ENCODE measurements at regions not wholly inside any gene's neighbourhood (a gene's known extent, or its start where the extent isn't known, plus 50 kb on each side); places are given as distances from the start of the nearest gene placed in this dataset.

- Mint-ChIP-seq H3K36me3 (ENCODE audit: low read depth) (no peaks in the 10 kb centered on the region), H3K9me3 (ENCODE audit: insufficient read depth) (no peaks in the 10 kb centered on the region), H3K27ac (no peak overlapping the region), H3K4me1 (ENCODE audit: low read depth) (peaks cover 2% of the 10 kb centered on the region), H3K27me3 (ENCODE audit: low read depth) (peaks cover 4% of the 10 kb centered on the region), H3K4me3 (no peak overlapping the region)
- ChIA-PET POLR2A (no interaction called here), CTCF (no interaction called here)
- no peak for ATAC-seq
- DNase-seq = no peak
These were observed 903.8 kb downstream of the BCL11B start for GRCh38 chr14:98368221-98368620.

- DNase-seq (no peak), ATAC-seq (no peak)
- peaks cover 2% of the 10 kb centered on the region for H3K4me1 Mint-ChIP-seq (ENCODE audit: low read depth)
- no peaks in the 10 kb centered on the region for H3K9me3 Mint-ChIP-seq (ENCODE audit: insufficient read depth)
- ChIA-PET CTCF (no interaction called here), POLR2A (no interaction called here)
- peaks cover 4% of the 10 kb centered on the region for H3K27me3 Mint-ChIP-seq (ENCODE audit: low read depth)
- H3K4me3 Mint-ChIP-seq = no peak overlapping the region
- no peak overlapping the region for H3K27ac Mint-ChIP-seq
- no peaks in the 10 kb centered on the region for H3K36me3 Mint-ChIP-seq (ENCODE audit: low read depth)
These were observed 903.1 kb downstream of the BCL11B start for GRCh38 chr14:98368916-98369315.

DNA sequence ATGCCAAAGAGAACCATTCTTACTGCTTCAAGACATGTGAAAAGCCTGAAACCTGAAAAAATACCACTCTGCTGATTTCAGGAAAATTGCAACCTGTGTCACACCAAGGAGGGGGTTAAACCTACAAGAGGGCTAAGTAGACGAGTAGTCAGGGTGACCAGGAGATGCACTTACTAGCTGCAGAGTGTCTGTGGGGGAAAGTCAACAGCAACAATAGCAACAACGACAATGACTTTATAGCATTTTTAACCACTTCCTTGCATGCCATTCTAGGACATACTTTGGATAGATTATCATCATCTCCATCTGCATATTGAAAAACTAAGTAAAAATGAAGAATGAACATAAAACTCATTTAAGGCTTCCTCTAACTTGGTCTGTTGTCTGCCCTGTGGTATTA lies 902.7 kb downstream of the BCL11B start:
- CTCF ChIA-PET = no interaction called here
- DNase-seq = no peak
- Mint-ChIP-seq H3K4me1 (ENCODE audit: low read depth) (peaks cover 2% of the 10 kb centered on the region), H3K9me3 (ENCODE audit: insufficient read depth) (no peaks in the 10 kb centered on the region), H3K27ac (no peak overlapping the region), H3K27me3 (ENCODE audit: low read depth) (peaks cover 4% of the 10 kb centered on the region), H3K4me3 (no peak overlapping the region), H3K36me3 (ENCODE audit: low read depth) (no peaks in the 10 kb centered on the region)
- POLR2A ChIA-PET = no interaction called here
- no peak for ATAC-seq

DNA sequence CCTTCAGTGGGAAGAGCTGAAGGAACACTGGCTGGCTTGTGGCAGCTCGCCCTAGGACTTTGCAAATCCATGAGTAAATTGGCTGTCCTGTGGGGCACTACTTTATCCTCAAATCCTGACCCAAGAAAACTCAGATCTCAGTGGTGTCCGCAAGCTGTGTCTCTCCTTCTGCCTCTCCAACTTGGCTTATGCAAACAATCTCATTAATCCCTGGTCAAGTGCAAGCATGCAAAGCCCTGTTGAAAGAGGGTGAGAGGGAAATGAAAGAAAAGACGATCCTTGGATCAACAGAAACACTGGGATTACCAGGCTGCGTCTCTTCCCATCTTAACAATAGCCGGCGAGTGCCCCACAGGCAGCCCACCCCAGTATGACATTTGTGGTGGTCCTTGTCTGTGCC lies 901.6 kb downstream of the BCL11B start:
- Mint-ChIP-seq H3K36me3 (ENCODE audit: low read depth) (no peaks in the 10 kb centered on the region), H3K27ac (no peak overlapping the region), H3K9me3 (ENCODE audit: insufficient read depth) (no peaks in the 10 kb centered on the region), H3K27me3 (ENCODE audit: low read depth) (peaks cover 4% of the 10 kb centered on the region), H3K4me1 (ENCODE audit: low read depth) (peaks cover 2% of the 10 kb centered on the region), H3K4me3 (no peak overlapping the region)
- ATAC-seq (no peak), DNase-seq (no peak)
- ChIA-PET POLR2A (no interaction called here), CTCF (no interaction called here)

DNA sequence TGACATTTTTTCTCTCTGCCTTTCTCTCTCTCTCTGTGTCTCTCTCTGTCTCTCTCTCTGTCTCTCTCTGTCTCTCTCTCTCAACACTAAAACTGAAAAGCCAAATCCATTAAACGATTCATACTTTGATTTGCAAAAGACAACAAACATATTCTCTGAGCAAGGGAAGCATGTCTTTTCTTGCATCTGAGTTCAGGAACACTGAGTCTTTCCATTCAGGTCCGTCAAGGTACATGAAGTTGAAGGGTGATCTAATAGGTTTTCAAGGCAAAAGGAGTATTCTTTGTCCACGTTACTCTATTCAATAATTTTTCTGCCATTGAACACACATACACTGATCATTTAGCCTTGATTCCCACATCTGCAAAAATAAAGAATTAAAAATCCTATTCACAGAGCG lies 900.9 kb downstream of the BCL11B start:
- DNase-seq = no peak
- Mint-ChIP-seq H3K36me3 (ENCODE audit: low read depth) (no peaks in the 10 kb centered on the region), H3K4me1 (ENCODE audit: low read depth) (peaks cover 2% of the 10 kb centered on the region), H3K4me3 (no peak overlapping the region), H3K9me3 (ENCODE audit: insufficient read depth) (no peaks in the 10 kb centered on the region), H3K27ac (no peak overlapping the region), H3K27me3 (ENCODE audit: low read depth) (peaks cover 4% of the 10 kb centered on the region)
- POLR2A ChIA-PET = no interaction called here
- CTCF ChIA-PET = interaction anchor here (1.2 kb wide), 1 partner anchor 233 kb away, joined by 3 read pairs; no protein-coding TSS in a partner anchor
- ATAC-seq = no peak

DNA sequence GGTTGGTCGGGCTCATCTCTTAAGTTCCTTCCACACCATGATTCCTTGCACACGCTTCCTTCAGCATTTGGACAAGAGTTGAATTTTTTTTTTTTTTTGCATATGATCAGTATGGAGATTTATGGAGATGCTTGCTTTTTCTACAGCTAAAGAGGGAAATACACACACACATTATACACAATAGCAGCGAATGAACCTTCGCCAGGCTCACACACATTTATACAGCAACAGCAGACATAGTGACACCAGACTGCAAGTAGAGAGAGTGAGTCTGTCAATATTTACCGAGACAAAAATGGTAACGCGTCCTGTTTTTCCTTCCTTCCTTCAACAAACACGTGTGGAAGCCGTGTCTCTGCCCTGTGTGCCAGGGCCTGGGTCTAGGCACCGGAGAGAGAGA lies 897.9 kb downstream of the BCL11B start:
- no peak overlapping the region for H3K27ac Mint-ChIP-seq
- ChIA-PET CTCF (interaction anchor here (0.7 kb wide), 1 partner anchor 50 kb away, joined by 3 read pairs; no protein-coding TSS in a partner anchor), POLR2A (no interaction called here)
- ATAC-seq = no peak
- no peaks in the 10 kb centered on the region for H3K4me1 Mint-ChIP-seq (ENCODE audit: low read depth)
- no peak overlapping the region for H3K4me3 Mint-ChIP-seq
- no peaks in the 10 kb centered on the region for H3K9me3 Mint-ChIP-seq (ENCODE audit: insufficient read depth)
- H3K27me3 Mint-ChIP-seq (ENCODE audit: low read depth) = peaks cover 4% of the 10 kb centered on the region
- no peak for DNase-seq
- no peaks in the 10 kb centered on the region for H3K36me3 Mint-ChIP-seq (ENCODE audit: low read depth)

DNA sequence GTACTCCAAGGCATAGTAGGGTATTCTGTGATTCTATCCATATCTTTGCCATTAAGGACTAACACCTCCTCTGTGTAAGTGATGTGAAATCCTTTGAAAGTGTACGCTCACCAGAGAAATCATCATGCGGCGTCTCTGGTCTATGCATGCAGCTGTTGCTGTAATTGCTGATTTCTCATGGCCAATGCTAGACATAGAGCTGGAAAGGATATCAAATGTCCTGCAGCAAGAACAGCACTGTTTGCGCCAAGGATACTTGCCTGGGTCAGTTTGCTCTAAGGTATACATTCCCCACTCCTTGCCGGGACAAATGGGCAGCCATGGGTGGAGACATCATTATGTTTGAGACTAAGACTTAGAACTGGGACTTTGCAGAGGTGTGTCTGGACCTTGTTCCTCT lies 896.4 kb downstream of the BCL11B start:
- CTCF ChIA-PET = no interaction called here
- Mint-ChIP-seq H3K9me3 (ENCODE audit: insufficient read depth) (no peaks in the 10 kb centered on the region), H3K4me1 (ENCODE audit: low read depth) (no peaks in the 10 kb centered on the region), H3K27ac (no peak overlapping the region), H3K27me3 (ENCODE audit: low read depth) (peaks cover 4% of the 10 kb centered on the region), H3K4me3 (no peak overlapping the region), H3K36me3 (ENCODE audit: low read depth) (no peaks in the 10 kb centered on the region)
- DNase-seq = no peak
- POLR2A ChIA-PET = no interaction called here
- ATAC-seq = no peak

- Mint-ChIP-seq H3K4me1 (ENCODE audit: low read depth) (no peaks in the 10 kb centered on the region), H3K4me3 (no peak overlapping the region), H3K36me3 (ENCODE audit: low read depth) (no peaks in the 10 kb centered on the region), H3K27me3 (ENCODE audit: low read depth) (peaks cover 4% of the 10 kb centered on the region), H3K27ac (no peak overlapping the region), H3K9me3 (ENCODE audit: insufficient read depth) (no peaks in the 10 kb centered on the region)
- ChIA-PET CTCF (no interaction called here), POLR2A (no interaction called here)
- no peak for ATAC-seq
- no peak for DNase-seq
These were observed 892.2 kb downstream of the BCL11B start for GRCh38 chr14:98379830-98380229.

DNA sequence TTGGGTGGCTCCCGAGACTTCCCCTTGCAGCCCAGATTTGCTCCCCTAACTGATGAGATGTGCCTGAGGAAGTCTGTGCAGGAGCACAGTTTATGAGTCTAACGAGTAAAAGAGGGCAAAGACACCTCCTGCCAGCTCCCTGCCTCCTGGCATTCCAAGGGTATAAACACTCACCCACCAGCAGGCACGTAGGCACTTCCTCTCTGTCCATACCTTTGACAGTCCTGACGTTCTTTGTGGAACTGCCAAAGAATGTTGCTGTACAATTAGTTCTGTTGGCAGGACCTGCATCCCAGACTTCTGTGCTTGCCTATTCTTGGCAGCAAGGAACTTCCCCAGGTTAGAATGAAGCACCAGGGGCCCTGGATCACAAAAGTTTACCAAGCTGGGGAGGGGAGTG lies 889.3 kb downstream of the BCL11B start:
- no peaks in the 10 kb centered on the region for H3K9me3 Mint-ChIP-seq (ENCODE audit: insufficient read depth)
- no peaks in the 10 kb centered on the region for H3K36me3 Mint-ChIP-seq (ENCODE audit: low read depth)
- DNase-seq = no peak
- peaks cover 4% of the 10 kb centered on the region for H3K27me3 Mint-ChIP-seq (ENCODE audit: low read depth)
- ChIA-PET POLR2A (no interaction called here), CTCF (no interaction called here)
- no peak overlapping the region for H3K4me3 Mint-ChIP-seq
- ATAC-seq = no peak
- no peaks in the 10 kb centered on the region for H3K4me1 Mint-ChIP-seq (ENCODE audit: low read depth)
- no peak overlapping the region for H3K27ac Mint-ChIP-seq

- Mint-ChIP-seq H3K4me3 (no peak overlapping the region), H3K27ac (no peak overlapping the region), H3K27me3 (ENCODE audit: low read depth) (peaks cover 4% of the 10 kb centered on the region), H3K4me1 (ENCODE audit: low read depth) (no peaks in the 10 kb centered on the region), H3K36me3 (ENCODE audit: low read depth) (no peaks in the 10 kb centered on the region), H3K9me3 (ENCODE audit: insufficient read depth) (no peaks in the 10 kb centered on the region)
- POLR2A ChIA-PET = no interaction called here
- CTCF ChIA-PET = interaction anchor here (0.6 kb wide), 1 partner anchor 49 kb away, joined by 3 read pairs; no protein-coding TSS in a partner anchor
- ATAC-seq = no peak
- DNase-seq = no peak
These were observed 886.1 kb downstream of the BCL11B start for GRCh38 chr14:98385851-98386250.

GRCh38 chr14:98391061-98391460 lies 880.9 kb downstream of the BCL11B start:
- DNase-seq (no peak), ATAC-seq (no peak)
- Mint-ChIP-seq H3K27ac (no peak overlapping the region), H3K4me1 (ENCODE audit: low read depth) (no peaks in the 10 kb centered on the region), H3K9me3 (ENCODE audit: insufficient read depth) (no peaks in the 10 kb centered on the region), H3K4me3 (no peak overlapping the region), H3K36me3 (ENCODE audit: low read depth) (no peaks in the 10 kb centered on the region), H3K27me3 (ENCODE audit: low read depth) (no peaks in the 10 kb centered on the region)
- ChIA-PET POLR2A (no interaction called here), CTCF (no interaction called here)

- Mint-ChIP-seq H3K27ac (no peak overlapping the region), H3K36me3 (ENCODE audit: low read depth) (no peaks in the 10 kb centered on the region), H3K4me3 (no peak overlapping the region), H3K9me3 (ENCODE audit: insufficient read depth) (no peaks in the 10 kb centered on the region), H3K27me3 (ENCODE audit: low read depth) (no peaks in the 10 kb centered on the region), H3K4me1 (ENCODE audit: low read depth) (no peaks in the 10 kb centered on the region)
- DNase-seq (no peak), ATAC-seq (no peak)
- POLR2A ChIA-PET = no interaction called here
- CTCF ChIA-PET = no interaction called here
These were observed 878.5 kb downstream of the BCL11B start for GRCh38 chr14:98393527-98393926.

DNA sequence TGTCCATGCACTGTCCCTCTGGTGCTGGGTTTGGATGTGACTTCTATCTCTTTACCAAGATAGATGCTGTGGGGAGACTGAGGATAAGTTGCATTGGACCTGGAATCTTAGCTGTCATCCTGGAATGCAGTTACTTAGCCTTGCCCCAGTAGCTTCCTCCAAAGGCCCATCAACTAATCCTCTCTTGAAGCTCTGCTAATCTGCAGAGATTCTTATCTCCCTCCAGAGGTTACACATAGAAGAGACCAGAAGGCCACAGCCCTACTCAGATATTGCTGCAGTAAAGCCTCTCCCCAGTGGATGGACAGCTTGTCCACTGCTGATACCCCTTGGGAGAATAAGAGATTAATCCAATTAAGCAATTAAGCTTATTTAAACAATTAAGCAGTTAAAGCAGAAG lies 867.2 kb downstream of the BCL11B start:
- no peak for ATAC-seq
- peaks cover 7% of the 10 kb centered on the region for H3K4me1 Mint-ChIP-seq (ENCODE audit: low read depth)
- no peak overlapping the region for H3K27ac Mint-ChIP-seq
- H3K4me3 Mint-ChIP-seq = no peak overlapping the region
- CTCF ChIA-PET = no interaction called here
- no peaks in the 10 kb centered on the region for H3K27me3 Mint-ChIP-seq (ENCODE audit: low read depth)
- H3K36me3 Mint-ChIP-seq (ENCODE audit: low read depth) = no peaks in the 10 kb centered on the region
- DNase-seq = no peak
- no peaks in the 10 kb centered on the region for H3K9me3 Mint-ChIP-seq (ENCODE audit: insufficient read depth)
- POLR2A ChIA-PET = interaction anchor here (0.6 kb wide), 1 partner anchor 580 kb away, joined by 3 read pairs; no protein-coding TSS in a partner anchor

All from activated CD8-positive, alpha-beta T cell treated with anti-CD3 and anti-CD28 coated beads, Interleukin-2, amount 10 ng/mL, durations not matched to agents 7 days and 5 days (primary cell).